PC-9 (cell line): ENCODE measurements at regions not wholly inside any gene's neighbourhood (a gene's known extent, or its start where the extent isn't known, plus 50 kb on each side); places are given as distances from the start of the nearest gene placed in this dataset.

Experiments used
- EZH2 ChIP-seq: fragments of 200-600 bp; sonication (generic); IDR thresholded peaks from 2 replicates; pipeline ENCODE4 v1.8.0; 2017; ENCODE audit warnings: antibody characterized with exemption, low read depth
- TF ChIP-seq, protein P1 (sequence below): fragments of 200-600 bp; sonication (generic); conservative IDR thresholded peaks from 2 replicates; pipeline ENCODE4 v1.6.1; 2017; ENCODE audit warnings: mixed run types, antibody characterized with exemption, mild to moderate bottlenecking, moderate library complexity

GRCh38 chr12:107600581-107601144 is 84.9 kb upstream of the PWP1 start:
- TF ChIP-seq, protein P1, sequence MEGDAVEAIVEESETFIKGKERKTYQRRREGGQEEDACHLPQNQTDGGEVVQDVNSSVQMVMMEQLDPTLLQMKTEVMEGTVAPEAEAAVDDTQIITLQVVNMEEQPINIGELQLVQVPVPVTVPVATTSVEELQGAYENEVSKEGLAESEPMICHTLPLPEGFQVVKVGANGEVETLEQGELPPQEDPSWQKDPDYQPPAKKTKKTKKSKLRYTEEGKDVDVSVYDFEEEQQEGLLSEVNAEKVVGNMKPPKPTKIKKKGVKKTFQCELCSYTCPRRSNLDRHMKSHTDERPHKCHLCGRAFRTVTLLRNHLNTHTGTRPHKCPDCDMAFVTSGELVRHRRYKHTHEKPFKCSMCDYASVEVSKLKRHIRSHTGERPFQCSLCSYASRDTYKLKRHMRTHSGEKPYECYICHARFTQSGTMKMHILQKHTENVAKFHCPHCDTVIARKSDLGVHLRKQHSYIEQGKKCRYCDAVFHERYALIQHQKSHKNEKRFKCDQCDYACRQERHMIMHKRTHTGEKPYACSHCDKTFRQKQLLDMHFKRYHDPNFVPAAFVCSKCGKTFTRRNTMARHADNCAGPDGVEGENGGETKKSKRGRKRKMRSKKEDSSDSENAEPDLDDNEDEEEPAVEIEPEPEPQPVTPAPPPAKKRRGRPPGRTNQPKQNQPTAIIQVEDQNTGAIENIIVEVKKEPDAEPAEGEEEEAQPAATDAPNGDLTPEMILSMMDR, result no peak
- no peak for TF ChIP-seq EZH2
